ENCODE measurements at regions not wholly inside any gene's neighbourhood (a gene's known extent, or its start where the extent isn't known, plus 50 kb on each side); places are given as distances from the start of the nearest gene placed in this dataset.

DNA sequence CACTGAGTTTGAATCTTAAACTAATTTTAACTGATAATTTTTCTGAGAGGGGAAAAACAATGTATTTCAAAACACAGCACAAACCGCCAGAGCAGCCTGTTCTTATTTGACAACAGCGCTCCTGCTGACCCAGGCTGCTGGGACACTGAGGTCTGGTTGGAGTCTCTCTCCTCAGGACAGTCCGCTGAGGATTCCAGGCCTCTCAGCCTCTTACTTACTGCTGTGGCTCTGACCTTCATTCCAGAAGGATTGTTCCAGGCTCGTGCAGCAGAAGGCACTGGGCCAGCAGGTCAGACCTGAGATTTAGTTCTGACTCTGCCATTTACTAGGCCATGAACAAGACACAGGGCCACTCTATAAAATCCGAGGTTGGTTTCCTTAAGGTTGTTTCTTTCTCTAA lies 393.6 kb downstream of the TDRD3 start:
- no peak for DNase-seq (ENCODE audit: low read depth)
- TF ChIP-seq, protein P1, sequence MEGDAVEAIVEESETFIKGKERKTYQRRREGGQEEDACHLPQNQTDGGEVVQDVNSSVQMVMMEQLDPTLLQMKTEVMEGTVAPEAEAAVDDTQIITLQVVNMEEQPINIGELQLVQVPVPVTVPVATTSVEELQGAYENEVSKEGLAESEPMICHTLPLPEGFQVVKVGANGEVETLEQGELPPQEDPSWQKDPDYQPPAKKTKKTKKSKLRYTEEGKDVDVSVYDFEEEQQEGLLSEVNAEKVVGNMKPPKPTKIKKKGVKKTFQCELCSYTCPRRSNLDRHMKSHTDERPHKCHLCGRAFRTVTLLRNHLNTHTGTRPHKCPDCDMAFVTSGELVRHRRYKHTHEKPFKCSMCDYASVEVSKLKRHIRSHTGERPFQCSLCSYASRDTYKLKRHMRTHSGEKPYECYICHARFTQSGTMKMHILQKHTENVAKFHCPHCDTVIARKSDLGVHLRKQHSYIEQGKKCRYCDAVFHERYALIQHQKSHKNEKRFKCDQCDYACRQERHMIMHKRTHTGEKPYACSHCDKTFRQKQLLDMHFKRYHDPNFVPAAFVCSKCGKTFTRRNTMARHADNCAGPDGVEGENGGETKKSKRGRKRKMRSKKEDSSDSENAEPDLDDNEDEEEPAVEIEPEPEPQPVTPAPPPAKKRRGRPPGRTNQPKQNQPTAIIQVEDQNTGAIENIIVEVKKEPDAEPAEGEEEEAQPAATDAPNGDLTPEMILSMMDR (conservative IDR thresholded peaks at IDR 0.05; ENCODE audit: low read depth, low read length): no peak

DNA sequence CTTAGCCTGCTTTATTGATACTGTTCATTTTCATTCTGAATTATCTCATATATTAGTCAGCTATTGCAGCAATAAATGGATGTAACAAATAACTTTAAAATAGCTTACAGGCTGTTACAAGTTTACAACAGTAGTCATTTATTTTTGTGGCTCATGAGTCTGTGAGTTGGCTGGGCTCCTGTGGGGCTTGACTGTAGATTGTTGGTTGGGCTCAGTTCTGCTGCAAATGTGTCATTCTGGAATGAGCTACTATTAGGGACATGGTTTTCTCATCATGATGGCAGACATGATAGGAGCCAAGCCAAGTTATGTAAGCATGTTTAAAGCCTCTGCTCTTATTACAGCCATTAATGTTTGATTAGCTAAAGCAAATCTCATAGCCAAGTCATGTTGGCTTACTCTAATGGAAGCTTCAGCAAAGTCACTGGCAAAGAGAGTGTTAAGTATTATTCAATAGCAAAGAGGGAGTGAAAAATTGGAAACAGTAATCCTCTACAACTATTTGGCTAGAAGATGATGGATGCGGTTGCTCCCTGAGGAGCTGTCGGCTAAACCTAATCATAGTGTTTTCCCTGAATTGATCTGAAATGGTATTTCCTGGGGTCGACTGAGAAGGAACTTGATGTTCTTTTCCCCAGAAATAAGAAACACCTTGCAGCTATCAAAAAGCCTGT lies 391.3 kb downstream of the TDRD3 start:
- DNase-seq (ENCODE audit: low read depth): no peak
- TF ChIP-seq, protein P1 (conservative IDR thresholded peaks at IDR 0.05; ENCODE audit: low read depth, low read length): no peak
- no peak overlapping the region for H3K4me3 ChIP-seq (ENCODE audit: low read depth, low read length)

More for the DNA sequence above, 393.6 kb downstream of the TDRD3 start:
- H3K4me3 ChIP-seq (ENCODE audit: low read depth, low read length): no peak overlapping the region

DNA sequence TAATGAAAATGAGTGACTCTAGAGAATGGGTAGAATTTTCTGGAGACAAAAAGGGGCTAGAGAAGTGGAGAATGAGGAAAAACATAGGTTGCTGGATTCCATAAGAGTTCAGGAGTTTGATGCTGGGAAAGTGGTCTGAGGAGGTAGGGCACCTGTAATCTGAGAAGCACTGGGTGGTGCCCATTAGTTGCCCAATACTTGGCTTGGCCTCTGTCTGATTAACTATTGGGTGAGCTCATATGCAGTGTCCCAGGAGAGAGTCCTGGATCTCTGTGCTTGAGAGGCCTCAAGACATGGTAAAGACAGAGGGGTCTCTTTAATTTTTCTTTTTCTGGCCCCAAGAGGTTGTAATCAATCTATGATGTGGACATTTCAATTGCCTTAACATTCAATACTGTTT lies 390.1 kb downstream of the TDRD3 start:
- no peak for DNase-seq (ENCODE audit: low read depth)
- TF ChIP-seq, protein P1 (conservative IDR thresholded peaks at IDR 0.05; ENCODE audit: low read depth, low read length): no peak
- no peak overlapping the region for H3K4me3 ChIP-seq (ENCODE audit: low read depth, low read length)

DNA sequence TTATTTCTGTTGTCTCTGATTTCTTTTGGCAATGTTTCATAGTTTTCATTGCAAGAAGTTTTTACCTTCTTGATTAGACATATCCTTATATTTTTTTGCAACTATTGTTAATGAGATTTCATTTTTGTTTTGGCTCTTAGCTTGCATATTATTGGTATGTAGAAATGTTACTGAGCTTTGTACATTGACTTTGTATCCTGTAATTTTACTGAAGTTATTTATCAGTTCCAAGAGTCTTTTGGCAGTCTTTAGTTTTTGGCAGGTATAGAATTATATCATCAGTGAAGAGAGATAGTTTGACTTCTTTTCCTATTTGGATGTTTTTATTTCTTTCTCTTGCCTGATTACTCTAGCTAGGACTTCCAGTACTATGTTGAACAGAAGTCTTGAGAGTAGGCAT lies 375.7 kb downstream of the TDRD3 start:
- DNase-seq (ENCODE audit: low read depth): no peak
- TF ChIP-seq, protein P1 (conservative IDR thresholded peaks at IDR 0.05; ENCODE audit: low read depth, low read length): no peak
- no peak overlapping the region for H3K4me3 ChIP-seq (ENCODE audit: low read depth, low read length)

DNA sequence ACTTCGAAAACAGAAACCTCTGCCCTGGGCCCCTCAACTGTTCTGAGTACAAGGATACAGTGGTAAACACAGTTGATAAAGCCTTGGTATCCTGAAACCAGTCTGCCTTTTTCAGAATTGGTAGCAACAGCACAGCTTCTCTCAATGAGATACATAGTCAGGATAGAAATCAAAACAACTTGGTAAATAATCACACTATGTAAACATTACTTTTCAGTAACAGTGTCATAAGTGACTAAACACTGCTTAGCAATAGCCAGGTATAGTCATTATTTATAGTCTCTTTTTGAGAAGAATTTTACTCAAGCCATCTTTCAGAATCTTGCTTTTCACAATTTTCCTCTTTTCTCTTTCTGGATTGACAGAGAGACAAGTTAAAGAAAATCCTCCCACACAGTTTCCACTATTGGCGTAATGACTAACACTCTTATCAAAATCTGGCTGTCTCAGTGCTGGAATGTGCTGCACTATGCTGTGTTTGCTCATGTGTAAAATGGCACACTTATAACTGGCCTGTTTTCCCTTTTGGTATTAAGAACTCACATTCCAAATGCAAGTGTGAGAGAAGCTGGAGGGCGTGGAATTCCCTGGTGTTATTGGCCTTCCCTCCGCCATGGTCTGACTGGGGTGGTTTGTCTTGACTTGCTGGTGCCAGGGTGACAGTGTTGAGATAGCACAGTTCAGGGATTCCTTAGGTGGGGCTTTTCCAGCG lies 368.8 kb downstream of the TDRD3 start:
- TF ChIP-seq, protein P1 (conservative IDR thresholded peaks at IDR 0.05; ENCODE audit: low read depth, low read length): no peak
- H3K4me3 ChIP-seq (ENCODE audit: low read depth, low read length): no peak overlapping the region
- DNase-seq (ENCODE audit: low read depth): peak; percentile 20

DNA sequence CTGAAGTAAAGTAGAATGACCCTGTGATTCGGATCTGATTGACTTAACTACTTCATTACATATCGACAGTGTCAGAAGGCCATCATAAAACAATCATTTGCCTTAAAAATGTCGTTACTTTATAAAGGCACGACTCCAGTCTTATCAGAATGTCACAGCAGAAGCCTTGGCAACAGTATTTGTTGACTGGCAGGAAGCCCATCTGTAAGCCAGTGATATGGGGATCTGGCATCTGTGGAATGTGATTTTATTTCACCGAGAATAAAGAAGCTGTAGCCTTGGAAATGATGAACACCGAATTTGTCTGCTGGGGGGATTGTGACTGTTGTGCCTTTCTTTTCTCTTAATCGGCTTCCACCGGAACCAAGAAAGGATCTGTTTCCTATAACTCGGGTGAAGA lies 362.5 kb downstream of the TDRD3 start:
- TF ChIP-seq, protein P1 (conservative IDR thresholded peaks at IDR 0.05; ENCODE audit: low read depth, low read length): no peak
- H3K4me3 ChIP-seq (ENCODE audit: low read depth, low read length): no peak overlapping the region
- DNase-seq (ENCODE audit: low read depth): peak; percentile 7

DNA sequence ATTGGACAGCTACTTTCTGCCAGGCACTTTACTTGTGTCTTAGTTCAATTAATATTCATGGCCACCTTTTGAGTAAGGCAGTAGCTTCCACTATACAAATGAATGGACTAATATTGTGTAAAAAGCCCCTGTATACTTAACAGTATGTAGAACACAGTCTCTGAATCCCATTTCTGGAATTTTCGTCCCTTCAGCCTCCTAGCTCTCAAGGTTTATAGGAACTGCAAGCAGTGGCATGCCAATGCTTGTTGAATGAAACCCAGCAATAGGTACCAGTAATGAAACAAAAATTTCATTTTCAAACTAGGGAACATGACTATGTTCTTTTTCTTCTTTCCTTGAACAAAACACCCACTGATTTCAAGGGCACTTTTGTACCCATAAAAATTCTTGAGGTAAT lies 361.6 kb downstream of the TDRD3 start:
- TF ChIP-seq, protein P1 (conservative IDR thresholded peaks at IDR 0.05; ENCODE audit: low read depth, low read length): no peak
- DNase-seq (ENCODE audit: low read depth): no peak
- no peak overlapping the region for H3K4me3 ChIP-seq (ENCODE audit: low read depth, low read length)

Data from choroid plexus epithelial cell (primary cell).